Progenitor cell of endocrine pancreas (in vitro differentiated cells): ENCODE measurements at regions not wholly inside any gene's neighbourhood (a gene's known extent, or its start where the extent isn't known, plus 50 kb on each side); places are given as distances from the start of the nearest gene placed in this dataset.

Source experiments
- DNase-seq: peaks from one replicate; pipeline ENCODE4 v3.0.0; 2021; ENCODE audit warnings: low spot score; ENCODE audit not compliant: unreplicated experiment
- H3K27ac Mint-ChIP-seq: 2 replicates; pipeline ENCODE4 v1.8.0; 2021; ENCODE audit warnings: mild to moderate bottlenecking, moderate library complexity, mixed read lengths
- H3K27me3 Mint-ChIP-seq: 2 replicates; pipeline ENCODE4 v1.8.0; 2021; ENCODE audit warnings: mixed read lengths
- H3K36me3 Mint-ChIP-seq: 2 replicates; pipeline ENCODE4 v1.8.0; 2022; ENCODE audit warnings: mixed read lengths; ENCODE audit not compliant: insufficient read depth
- H3K4me1 Mint-ChIP-seq: 2 replicates; pipeline ENCODE4 v1.8.0; 2021; ENCODE audit warnings: low read depth, mixed read lengths
- H3K4me3 Mint-ChIP-seq: 2 replicates; pipeline ENCODE4 v1.8.0; 2021; ENCODE audit warnings: low read depth, mild to moderate bottlenecking, moderate library complexity, mixed read lengths
- H3K9me3 Mint-ChIP-seq: 2 replicates; pipeline ENCODE4 v1.8.0; 2021; ENCODE audit warnings: low read depth, mixed read lengths
- CTCF ChIP-seq: fragments of 200-600 bp; sonication (generic); IDR thresholded peaks from one replicate; pipeline ENCODE4 v1.5.0; 2021; ENCODE audit warnings: antibody characterized with exemption, mild to moderate bottlenecking; ENCODE audit not compliant: unreplicated experiment

- TF ChIP-seq CTCF, result no peak
- DNase-seq, result no peak
- no peak overlapping the region for H3K27ac Mint-ChIP-seq
- no peaks in the 10 kb centered on the region for H3K4me1 Mint-ChIP-seq
- H3K27me3 Mint-ChIP-seq, result no peaks in the 10 kb centered on the region
- H3K9me3 Mint-ChIP-seq, result peaks cover 5% of the 10 kb centered on the region
- no peak overlapping the region for H3K4me3 Mint-ChIP-seq
- no peaks in the 10 kb centered on the region for H3K36me3 Mint-ChIP-seq
Measured at GRCh38 chr5:105392122-105392709, 1829.6 kb upstream of the NUDT12 start.

- no peak for TF ChIP-seq CTCF
- no peak overlapping the region for H3K27ac Mint-ChIP-seq
- no peaks in the 10 kb centered on the region for H3K4me1 Mint-ChIP-seq
- H3K4me3 Mint-ChIP-seq, result no peak overlapping the region
- no peak for DNase-seq
- no peaks in the 10 kb centered on the region for H3K27me3 Mint-ChIP-seq
- peaks cover 11% of the 10 kb centered on the region for H3K9me3 Mint-ChIP-seq
- H3K36me3 Mint-ChIP-seq, result no peaks in the 10 kb centered on the region
Measured at GRCh38 chr5:105380126-105380525, 1817.5 kb upstream of the NUDT12 start.

- no peaks in the 10 kb centered on the region for H3K27me3 Mint-ChIP-seq
- H3K27ac Mint-ChIP-seq, result no peak overlapping the region
- DNase-seq, result no peak
- no peak for TF ChIP-seq CTCF
- H3K4me1 Mint-ChIP-seq, result no peaks in the 10 kb centered on the region
- H3K9me3 Mint-ChIP-seq, result no peaks in the 10 kb centered on the region
- H3K36me3 Mint-ChIP-seq, result no peaks in the 10 kb centered on the region
- H3K4me3 Mint-ChIP-seq, result no peak overlapping the region
Measured at GRCh38 chr5:105371169-105371568, 1808.6 kb upstream of the NUDT12 start.

GRCh38 chr5:105350486-105351140 is 1788.0 kb upstream of the NUDT12 start:
- Mint-ChIP-seq H3K36me3 (no peaks in the 10 kb centered on the region), H3K27me3 (no peaks in the 10 kb centered on the region), H3K9me3 (peaks cover under 1% of the 10 kb centered on the region), H3K4me3 (no peak overlapping the region), H3K4me1 (no peaks in the 10 kb centered on the region), H3K27ac (no peak overlapping the region)
- TF ChIP-seq CTCF, result no peak
- no peak for DNase-seq

- no peaks in the 10 kb centered on the region for H3K4me1 Mint-ChIP-seq
- H3K36me3 Mint-ChIP-seq, result peaks cover 2% of the 10 kb centered on the region
- TF ChIP-seq CTCF, result no peak
- H3K27ac Mint-ChIP-seq, result no peak overlapping the region
- no peak for DNase-seq
- no peaks in the 10 kb centered on the region for H3K27me3 Mint-ChIP-seq
- H3K4me3 Mint-ChIP-seq, result no peak overlapping the region
- H3K9me3 Mint-ChIP-seq, result peaks cover 12% of the 10 kb centered on the region
Measured at GRCh38 chr5:105331558-105331957, 1769.0 kb upstream of the NUDT12 start.
